Kidney (tissue), 13 donors: ENCODE measurements at regions not wholly inside any gene's neighbourhood (a gene's known extent, or its start where the extent isn't known, plus 50 kb on each side); places are given as distances from the start of the nearest gene placed in this dataset.
"Not testable (repeated sequence)": the region's sequence is repeated elsewhere in the genome, so short reads cannot be mapped to it uniquely, and the experiment has no call there.

Source experiments
- DNase-seq, 5 donors: peaks; one replicate each; pipeline ENCODE4 v3.0.0-alpha.2; 2013 to 2020
- FAIRE-seq: peaks from 2 replicates; lab custom pipeline; 2012; peaks lifted over from hg19 to GRCh38; lab: Jason Lieb, UNC
- H3K27ac ChIP-seq, 2 donors: one replicate each; pipeline ENCODE4 v1.7.0; 2013; ENCODE audit warnings: low read depth in 2 of 2, low read length in 2 of 2, inconsistent platforms in 1 of 2
- H3K27me3 ChIP-seq: one replicate; pipeline ENCODE4 v1.7.1; 2013; ENCODE audit warnings: low read length, inconsistent platforms; ENCODE audit not compliant: control insufficient read depth, insufficient read depth
- H3K36me3 ChIP-seq, 3 donors: one replicate each; pipeline versions ENCODE4 v1.7.0 to v1.7.1; 2013; ENCODE audit warnings: low read length in 3 of 3, control low read depth in 1 of 3, inconsistent platforms in 1 of 3; ENCODE audit not compliant: insufficient read depth in 3 of 3, control insufficient read depth in 2 of 3
- H3K4me1 ChIP-seq, 3 donors: one replicate each; pipeline versions ENCODE4 v1.7.0 to v1.7.1; 2013; ENCODE audit warnings: low read length in 3 of 3, inconsistent platforms in 1 of 3, low read depth in 1 of 3; ENCODE audit not compliant: control insufficient read depth in 2 of 3, insufficient read depth in 2 of 3
- H3K4me3 ChIP-seq, 3 donors: one replicate each; pipeline versions ENCODE4 v1.7.0 to v1.8.1; 2013; ENCODE audit warnings: low read length in 3 of 3, control low read depth in 1 of 3, inconsistent platforms in 1 of 3
- H3K9ac ChIP-seq, 3 donors: one replicate each; pipeline versions ENCODE4 v1.7.0 to v1.7.1; 2013; ENCODE audit warnings: low read length in 3 of 3, control low read depth in 1 of 3, inconsistent platforms in 1 of 3
- H3K9me3 ChIP-seq, 3 donors: one replicate each; pipeline versions ENCODE4 v1.7.0 to v1.7.1; 2013; ENCODE audit warnings: low read length in 3 of 3, control low read depth in 1 of 3, inconsistent platforms in 1 of 3; ENCODE audit not compliant: control insufficient read depth in 2 of 3, insufficient read depth in 1 of 3
- CTCF ChIP-seq: IDR thresholded peaks from 3 replicates; pipeline ENCODE4 v1.5.1; 2012; ENCODE audit warnings: mild to moderate bottlenecking, moderate library complexity, borderline replicate concordance; ENCODE audit not compliant: insufficient read depth; ENCODE audit errors: extremely low read depth
- intact Hi-C: fragments of 100-400 bp; cut with DNase I; formaldehyde crosslinking; loops from one replicate; pipeline ENCODE4 v1.11.1; 2022
- donor health status: control.
- donor health status: control.
- donor health status: control.
- donor health status: control.
- donor health status: control.
- donor health status: DM: yes; HTN: yes; CAD: no.
- donor health status: Normal renal cell carcinoma (clear cell type).

GRCh38 chr16:63653044-63653839 lies 1468.6 kb downstream of the CDH11 start:
- Histone ChIP-seq H3K36me3 (no peaks in the 10 kb centered on the region), H3K27ac (no peak overlapping the region), H3K27me3 (no peaks in the 10 kb centered on the region), H3K4me1 (no peaks in the 10 kb centered on the region), H3K4me3 (no peak overlapping the region), H3K9ac (no peak overlapping the region), H3K9me3 (no peaks in the 10 kb centered on the region)
- no peak for DNase-seq
- intact Hi-C loops: no loop called here
- TF ChIP-seq CTCF: no peak
- no peak for FAIRE-seq

GRCh38 chr16:63652091-63652490 lies 1469.8 kb downstream of the CDH11 start:
- intact Hi-C loops: no loop called here
- Histone ChIP-seq H3K4me1 (no peaks in the 10 kb centered on the region), H3K9me3 (no peaks in the 10 kb centered on the region), H3K27me3 (no peaks in the 10 kb centered on the region), H3K36me3 (no peaks in the 10 kb centered on the region), H3K9ac (no peak overlapping the region), H3K4me3 (no peak overlapping the region), H3K27ac (no peak overlapping the region)
- DNase-seq: no peak
- no peak for TF ChIP-seq CTCF
- no peak for FAIRE-seq

GRCh38 chr16:63650550-63650949 lies 1471.3 kb downstream of the CDH11 start:
- no peak overlapping the region for H3K27ac ChIP-seq
- no peak for DNase-seq
- H3K36me3 ChIP-seq: no peaks in the 10 kb centered on the region
- no peaks in the 10 kb centered on the region for H3K4me1 ChIP-seq
- H3K4me3 ChIP-seq: no peak overlapping the region
- H3K9me3 ChIP-seq: no peaks in the 10 kb centered on the region
- intact Hi-C loops: no loop called here
- H3K27me3 ChIP-seq: no peaks in the 10 kb centered on the region
- no peak overlapping the region for H3K9ac ChIP-seq
- TF ChIP-seq CTCF: no peak
- FAIRE-seq: no peak

GRCh38 chr16:63633706-63634445 lies 1488.0 kb downstream of the CDH11 start:
- intact Hi-C loops, H3K9me3 ChIP-seq, FAIRE-seq: not testable (repeated sequence)

More at GRCh38 chr16:63633706-63634445, 1488.0 kb downstream of the CDH11 start:
- H3K27me3 ChIP-seq, H3K9ac ChIP-seq, H3K4me1 ChIP-seq, H3K4me3 ChIP-seq, H3K27ac ChIP-seq, DNase-seq, H3K36me3 ChIP-seq: not testable (repeated sequence)
